Iris pigment epithelial cell (primary cell): ENCODE measurements at regions not wholly inside any gene's neighbourhood (a gene's known extent, or its start where the extent isn't known, plus 50 kb on each side); places are given as distances from the start of the nearest gene placed in this dataset.

ENCODE experiments used
- DNase-seq: peaks from one replicate; pipeline ENCODE4 v3.0.0-alpha.2; 2011; ENCODE audit warnings: low read depth

DNA sequence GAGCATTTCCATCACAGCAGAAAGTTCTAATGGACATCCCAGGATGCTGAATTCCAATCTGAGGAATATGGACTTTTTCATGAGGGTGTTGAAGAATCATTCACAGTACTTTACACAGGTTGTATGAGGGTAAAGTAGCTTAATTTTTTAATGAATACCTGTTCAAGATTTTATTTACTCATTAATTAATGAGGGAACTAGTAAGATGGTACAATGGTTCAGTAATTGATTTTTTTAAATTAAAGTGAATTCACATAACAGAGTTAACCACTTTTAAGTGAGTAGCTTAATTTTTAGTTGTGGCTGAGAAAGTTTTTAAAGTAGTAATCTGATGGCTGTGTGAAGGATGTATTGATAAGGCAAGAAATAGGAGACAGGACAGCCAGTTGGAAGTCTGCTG is 266.5 kb downstream of the GFRA1 start:
- DNase-seq = no peak

DNA sequence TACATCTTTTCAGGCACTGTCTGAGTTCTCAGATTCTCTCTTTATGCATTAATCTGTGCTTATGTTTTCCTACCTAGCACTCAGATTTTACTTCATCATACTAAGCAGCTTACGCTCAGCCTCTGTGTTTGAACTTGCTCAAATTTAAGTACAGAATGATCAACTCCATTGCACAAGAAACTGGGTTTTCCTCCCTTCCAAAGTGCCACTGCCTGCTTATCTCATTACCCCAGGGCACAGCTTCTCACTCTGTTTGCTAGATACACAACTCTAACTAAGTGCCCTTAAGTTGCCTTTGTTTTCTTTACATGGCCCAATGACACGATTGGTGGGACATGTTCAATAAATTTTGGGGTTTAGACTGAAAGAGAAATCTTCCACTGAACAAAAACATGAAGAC is 267.7 kb downstream of the GFRA1 start:
- DNase-seq = no peak

DNA sequence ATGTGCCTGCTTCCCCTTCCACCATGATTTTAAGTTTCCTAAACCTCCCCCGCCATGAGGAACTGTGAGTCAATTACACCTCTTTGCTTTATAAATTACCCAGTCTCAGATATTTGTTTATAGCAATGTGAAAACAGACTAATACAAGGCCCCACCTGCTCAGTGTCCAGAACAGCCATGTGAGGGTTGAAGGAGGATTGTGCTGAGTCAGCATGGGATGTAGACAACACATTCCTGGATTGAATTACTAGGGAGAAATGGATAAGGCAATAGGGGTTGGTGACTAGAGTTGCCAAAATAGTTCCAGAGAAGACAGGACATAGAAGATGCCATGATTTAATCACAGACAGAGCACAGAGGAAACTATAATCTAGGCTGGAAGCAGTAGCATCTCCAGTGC is 270.3 kb downstream of the GFRA1 start:
- DNase-seq = no peak

DNA sequence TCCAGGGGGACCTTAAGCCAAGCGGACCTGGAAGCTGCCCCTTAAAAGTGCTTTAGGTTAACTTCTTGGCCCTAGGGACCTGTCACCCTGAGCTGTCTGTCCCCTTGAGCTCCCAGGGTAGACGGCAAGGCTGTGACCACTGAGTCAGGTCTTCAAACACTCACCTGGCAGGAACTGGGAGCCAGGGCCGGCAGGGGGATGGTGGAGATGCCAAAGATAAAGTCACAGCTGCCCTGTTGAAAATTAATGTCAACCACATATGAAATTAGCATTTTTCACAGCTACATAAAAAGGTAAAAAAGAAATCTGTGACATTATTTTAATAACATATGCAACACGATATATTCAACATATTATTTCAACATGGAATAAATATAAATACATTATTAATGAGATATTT is 271.0 kb downstream of the GFRA1 start:
- no peak for DNase-seq

DNA sequence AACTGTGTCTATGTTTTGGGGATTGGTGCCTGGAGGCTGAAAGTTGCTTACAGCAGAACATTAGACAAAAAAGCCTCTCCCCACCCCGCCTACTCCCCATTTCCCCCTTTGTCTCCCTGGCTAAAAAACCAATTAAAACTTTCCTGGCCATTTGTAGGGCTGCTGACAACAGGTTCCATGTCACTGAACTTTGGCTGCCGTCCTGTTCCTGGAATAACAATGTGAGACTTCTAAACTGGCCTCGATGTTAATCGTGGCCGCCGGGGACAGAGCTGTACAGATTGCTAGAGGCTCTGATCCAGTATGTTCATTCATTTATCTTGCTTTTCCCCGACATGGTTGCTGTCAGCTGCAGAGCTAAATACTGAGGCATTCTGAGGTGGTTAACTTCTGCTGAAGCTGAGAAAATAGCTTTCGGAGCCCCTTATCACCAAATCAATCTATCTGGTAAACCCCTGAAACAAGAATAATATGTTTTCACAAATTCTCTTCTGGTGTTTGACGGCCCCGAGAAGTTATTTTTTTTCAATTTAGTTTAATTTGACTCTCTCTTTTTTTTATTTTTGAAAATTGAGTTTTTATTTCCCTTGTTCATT is 271.6 kb downstream of the GFRA1 start:
- DNase-seq = peak; percentile 10

DNA sequence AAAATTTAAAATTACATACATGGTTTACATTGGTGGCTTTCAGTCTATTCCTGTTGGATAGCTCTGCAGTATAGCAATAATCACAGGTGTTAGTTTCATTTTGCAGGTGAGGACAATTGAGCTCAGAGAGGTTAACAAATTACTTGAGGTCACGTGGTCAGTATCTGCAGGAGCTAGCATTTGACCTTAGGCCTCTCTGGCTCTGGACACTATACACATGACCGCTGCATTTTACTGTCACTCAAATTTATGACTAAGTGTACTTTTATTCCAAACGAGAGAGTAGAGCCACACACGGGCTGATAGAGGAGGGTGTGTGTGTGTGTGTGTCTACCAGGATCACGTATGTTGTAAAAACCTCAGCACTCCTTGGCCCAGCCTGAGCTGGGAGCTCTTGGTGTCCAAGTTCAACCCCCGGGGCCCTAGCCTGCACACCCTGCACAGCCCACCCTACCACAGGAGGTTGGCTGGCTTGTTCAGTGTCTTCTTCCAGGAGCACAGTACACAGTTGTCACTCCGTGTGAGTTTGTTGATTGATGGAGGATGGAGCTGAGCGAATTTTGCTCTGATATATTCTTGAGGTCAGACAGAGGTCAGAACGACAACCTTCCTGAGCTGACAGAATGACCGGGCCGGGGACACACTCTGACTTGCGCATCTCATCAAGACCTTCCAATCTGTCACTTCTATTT is 272.7 kb downstream of the GFRA1 start:
- peak; percentile 7 for DNase-seq
